SK-N-SH treated with all-trans-retinoic acid at 6 μM for 48 hours (cell line): ENCODE measurements at regions not wholly inside any gene's neighbourhood (a gene's known extent, or its start where the extent isn't known, plus 50 kb on each side); places are given as distances from the start of the nearest gene placed in this dataset.

ENCODE experiments used
- ATAC-seq: fragments of 200-7000 bp; cut with Tn5 transposase; 3 replicates; pipeline ENCODE4 v1.9.1; 2020; ENCODE audit warnings: mild to moderate bottlenecking, moderate library complexity
- BACH2 ChIP-seq: fragments of 250-450 bp; sonication (Bioruptor Pico); IDR thresholded peaks from 2 replicates; pipeline ENCODE4 v1.9.0; 2021; ENCODE audit warnings: mild to moderate bottlenecking, borderline replicate concordance
- CSDC2 ChIP-seq: fragments of 250-450 bp; sonication (Bioruptor Pico); IDR thresholded peaks from 2 replicates; pipeline ENCODE4 v1.5.0; 2020; ENCODE audit warnings: mild to moderate bottlenecking, moderate library complexity
- ESRRG ChIP-seq: fragments of 250-450 bp; sonication (Bioruptor Pico); IDR thresholded peaks from 2 replicates; pipeline ENCODE4 v1.6.1; 2021; ENCODE audit warnings: mild to moderate bottlenecking
- ISL1 ChIP-seq: fragments of 250-450 bp; sonication (Bioruptor Pico); IDR thresholded peaks from 2 replicates; pipeline ENCODE4 v2.1.2; 2022; ENCODE audit warnings: mild to moderate bottlenecking, moderate library complexity
- OSR1 ChIP-seq: fragments of 250-450 bp; sonication (Bioruptor Pico); IDR thresholded peaks from 2 replicates; pipeline ENCODE4 v1.8.0; 2022; ENCODE audit warnings: moderate library complexity, mild to moderate bottlenecking, inconsistent platforms
- PPARA ChIP-seq: fragments of 250-450 bp; sonication (Bioruptor Pico); IDR thresholded peaks from 2 replicates; pipeline ENCODE4 v1.5.0; 2020; ENCODE audit warnings: mild to moderate bottlenecking, borderline replicate concordance
- RARB ChIP-seq: fragments of 250-450 bp; sonication (Bioruptor Pico); IDR thresholded peaks from 2 replicates; pipeline ENCODE4 v1.8.0; 2021; ENCODE audit warnings: mild to moderate bottlenecking, moderate library complexity
- SNAI2 ChIP-seq: fragments of 250-450 bp; sonication (Bioruptor Pico); IDR thresholded peaks from 2 replicates; pipeline ENCODE4 v1.5.0; 2020; ENCODE audit warnings: mild to moderate bottlenecking, moderate library complexity
- TCF4 ChIP-seq: fragments of 250-450 bp; sonication (Bioruptor Pico); IDR thresholded peaks from 2 replicates; pipeline ENCODE4 v1.8.0; 2021; ENCODE audit warnings: mild to moderate bottlenecking, moderate library complexity, borderline replicate concordance
- TOX ChIP-seq: fragments of 250-450 bp; sonication (Bioruptor Pico); IDR thresholded peaks from 2 replicates; pipeline ENCODE4 v1.8.0; 2021; ENCODE audit warnings: mild to moderate bottlenecking, moderate library complexity, borderline replicate concordance
- ZC3H10 ChIP-seq: fragments of 250-450 bp; sonication (Bioruptor Pico); IDR thresholded peaks from 2 replicates; pipeline ENCODE4 v1.5.1; 2021; ENCODE audit warnings: mild to moderate bottlenecking, moderate library complexity
- ZFP3 ChIP-seq: fragments of 250-450 bp; sonication (Bioruptor Pico); IDR thresholded peaks from 2 replicates; pipeline ENCODE4 v1.5.0; 2020; ENCODE audit warnings: mild to moderate bottlenecking, moderate library complexity
- ZFP30 ChIP-seq: fragments of 450-650 bp; formaldehyde crosslinking; IDR thresholded peaks from 2 replicates; pipeline ENCODE4 v1.5.0; 2022; ENCODE audit warnings: mild to moderate bottlenecking, moderate library complexity
- ZNF565 ChIP-seq: fragments of 450-650 bp; formaldehyde crosslinking; conservative IDR thresholded peaks from 2 replicates; pipeline ENCODE4 v1.5.0; 2020; ENCODE audit warnings: low read depth, mild to moderate bottlenecking, moderate library complexity
- ZNF70 ChIP-seq: fragments of 450-650 bp; formaldehyde crosslinking; IDR thresholded peaks from 2 replicates; pipeline ENCODE4 v1.5.0; 2020; ENCODE audit warnings: mild to moderate bottlenecking, moderate library complexity
- ZNF8 ChIP-seq: fragments of 450-650 bp; formaldehyde crosslinking; IDR thresholded peaks from 2 replicates; pipeline ENCODE4 v1.5.0; 2020; ENCODE audit warnings: mild to moderate bottlenecking, moderate library complexity
- TF ChIP-seq, protein P1 (sequence below): fragments of 250-450 bp; sonication (Bioruptor Pico); IDR thresholded peaks from 2 replicates; pipeline ENCODE4 v1.5.0; 2020; ENCODE audit warnings: mild to moderate bottlenecking, moderate library complexity
- TF ChIP-seq, protein P2 (sequence below): fragments of 250-450 bp; sonication (Bioruptor Pico); IDR thresholded peaks from 2 replicates; pipeline ENCODE4 v1.5.1; 2020; ENCODE audit warnings: low read depth, mild to moderate bottlenecking, moderate library complexity
- TF ChIP-seq, protein P3 (sequence below): fragments of 250-450 bp; sonication (Bioruptor Pico); IDR thresholded peaks from 2 replicates; pipeline ENCODE4 v1.8.0; 2021; ENCODE audit warnings: low read depth, mild to moderate bottlenecking, moderate library complexity, borderline replicate concordance
- TF ChIP-seq, protein P4 (sequence below): fragments of 250-450 bp; sonication (Bioruptor Pico); IDR thresholded peaks from 2 replicates; pipeline ENCODE4 v1.8.0; 2020; ENCODE audit warnings: mild to moderate bottlenecking, moderate library complexity, borderline replicate concordance

DNA sequence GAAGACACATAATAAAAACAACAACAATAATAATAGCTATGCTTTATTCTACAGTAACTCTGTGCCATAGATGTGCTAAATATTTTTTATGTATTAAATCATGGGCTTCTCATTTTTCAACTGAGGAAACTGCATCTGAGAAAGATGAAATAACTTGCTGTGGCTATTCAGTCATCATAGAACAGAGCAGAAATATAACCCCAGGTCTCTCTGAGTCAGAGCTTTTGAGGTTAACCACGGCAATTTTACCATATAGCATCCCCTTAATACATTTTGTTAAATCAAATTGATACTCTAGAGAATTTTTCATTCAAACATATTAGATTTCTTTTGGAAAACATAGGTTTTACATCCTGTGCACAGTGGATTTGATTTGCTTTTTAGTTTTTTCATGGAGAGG is 586.6 kb upstream of the KLHL29 start:
- ATAC-seq = no peak
- no peak for TF ChIP-seq RARB
- no peak for TF ChIP-seq TCF4 (CRISPR knock-in tag)
- TF ChIP-seq ZNF70 = no peak
- TF ChIP-seq BACH2 (CRISPR knock-in tag) = no peak
- TF ChIP-seq PPARA (CRISPR knock-in tag) = no peak
- TF ChIP-seq, protein P1, sequence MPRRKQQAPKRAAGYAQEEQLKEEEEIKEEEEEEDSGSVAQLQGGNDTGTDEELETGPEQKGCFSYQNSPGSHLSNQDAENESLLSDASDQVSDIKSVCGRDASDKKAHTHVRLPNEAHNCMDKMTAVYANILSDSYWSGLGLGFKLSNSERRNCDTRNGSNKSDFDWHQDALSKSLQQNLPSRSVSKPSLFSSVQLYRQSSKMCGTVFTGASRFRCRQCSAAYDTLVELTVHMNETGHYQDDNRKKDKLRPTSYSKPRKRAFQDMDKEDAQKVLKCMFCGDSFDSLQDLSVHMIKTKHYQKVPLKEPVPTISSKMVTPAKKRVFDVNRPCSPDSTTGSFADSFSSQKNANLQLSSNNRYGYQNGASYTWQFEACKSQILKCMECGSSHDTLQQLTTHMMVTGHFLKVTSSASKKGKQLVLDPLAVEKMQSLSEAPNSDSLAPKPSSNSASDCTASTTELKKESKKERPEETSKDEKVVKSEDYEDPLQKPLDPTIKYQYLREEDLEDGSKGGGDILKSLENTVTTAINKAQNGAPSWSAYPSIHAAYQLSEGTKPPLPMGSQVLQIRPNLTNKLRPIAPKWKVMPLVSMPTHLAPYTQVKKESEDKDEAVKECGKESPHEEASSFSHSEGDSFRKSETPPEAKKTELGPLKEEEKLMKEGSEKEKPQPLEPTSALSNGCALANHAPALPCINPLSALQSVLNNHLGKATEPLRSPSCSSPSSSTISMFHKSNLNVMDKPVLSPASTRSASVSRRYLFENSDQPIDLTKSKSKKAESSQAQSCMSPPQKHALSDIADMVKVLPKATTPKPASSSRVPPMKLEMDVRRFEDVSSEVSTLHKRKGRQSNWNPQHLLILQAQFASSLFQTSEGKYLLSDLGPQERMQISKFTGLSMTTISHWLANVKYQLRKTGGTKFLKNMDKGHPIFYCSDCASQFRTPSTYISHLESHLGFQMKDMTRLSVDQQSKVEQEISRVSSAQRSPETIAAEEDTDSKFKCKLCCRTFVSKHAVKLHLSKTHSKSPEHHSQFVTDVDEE (CRISPR knock-in tag) = no peak

DNA sequence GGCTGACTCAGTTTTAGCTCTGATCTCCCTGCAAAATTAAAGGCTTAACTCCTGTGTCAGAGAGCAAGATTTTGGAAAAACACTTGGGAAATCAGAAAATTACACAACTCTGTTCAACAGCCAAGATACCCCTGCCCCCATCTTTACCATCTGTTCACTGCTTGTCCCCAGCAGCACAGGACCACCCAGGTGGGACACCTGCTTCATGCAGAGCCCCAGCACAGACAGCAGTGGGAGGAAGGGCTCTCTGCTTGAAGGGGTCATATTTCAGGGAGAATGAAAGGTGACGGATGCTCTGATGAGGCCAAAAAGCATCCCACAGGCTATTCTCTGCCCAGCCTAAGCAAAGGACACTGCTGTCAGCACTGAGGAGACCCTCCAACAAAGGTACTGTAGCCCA is 584.6 kb upstream of the KLHL29 start:
- TF ChIP-seq BACH2 (CRISPR knock-in tag) (no peak), ZC3H10 (CRISPR knock-in tag) (no peak), TOX (CRISPR knock-in tag) (no peak)
- ATAC-seq = no peak

DNA sequence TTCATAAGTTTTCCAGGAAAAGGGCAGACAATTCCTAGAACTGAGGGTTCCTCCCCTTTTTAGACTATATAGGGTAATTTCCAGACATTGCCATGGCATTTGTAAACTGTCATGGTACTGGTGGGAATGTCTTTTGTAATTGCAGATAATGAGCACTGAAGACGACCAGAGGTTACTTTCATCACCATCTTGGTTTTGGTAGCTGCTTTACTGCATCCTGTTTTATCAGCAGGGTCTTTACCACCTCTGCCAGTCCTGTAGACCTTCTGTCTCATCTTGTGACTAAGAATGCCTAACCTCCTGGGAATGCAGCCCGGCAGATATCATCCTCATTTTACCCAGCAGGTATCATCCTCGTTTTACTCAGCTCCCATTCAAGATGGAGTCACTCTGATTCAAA is 583.9 kb upstream of the KLHL29 start:
- no peak for ATAC-seq
- TF ChIP-seq ZFP30 (CRISPR knock-in tag) (no peak), ZC3H10 (CRISPR knock-in tag) (no peak), SNAI2 (CRISPR knock-in tag) (no peak), ESRRG (CRISPR knock-in tag) (no peak), ZFP3 (CRISPR knock-in tag) (no peak), RARB (no peak), TOX (CRISPR knock-in tag) (no peak), ZNF8 (CRISPR knock-in tag) (no peak), ZNF565 (CRISPR knock-in tag) (no peak), CSDC2 (CRISPR knock-in tag) (no peak), OSR1 (CRISPR knock-in tag) (no peak), TCF4 (CRISPR knock-in tag) (no peak), ZNF70 (no peak), PPARA (CRISPR knock-in tag) (no peak), ISL1 (CRISPR knock-in tag) (no peak)
- TF ChIP-seq, protein P1 (CRISPR knock-in tag) = no peak
- TF ChIP-seq, protein P2, sequence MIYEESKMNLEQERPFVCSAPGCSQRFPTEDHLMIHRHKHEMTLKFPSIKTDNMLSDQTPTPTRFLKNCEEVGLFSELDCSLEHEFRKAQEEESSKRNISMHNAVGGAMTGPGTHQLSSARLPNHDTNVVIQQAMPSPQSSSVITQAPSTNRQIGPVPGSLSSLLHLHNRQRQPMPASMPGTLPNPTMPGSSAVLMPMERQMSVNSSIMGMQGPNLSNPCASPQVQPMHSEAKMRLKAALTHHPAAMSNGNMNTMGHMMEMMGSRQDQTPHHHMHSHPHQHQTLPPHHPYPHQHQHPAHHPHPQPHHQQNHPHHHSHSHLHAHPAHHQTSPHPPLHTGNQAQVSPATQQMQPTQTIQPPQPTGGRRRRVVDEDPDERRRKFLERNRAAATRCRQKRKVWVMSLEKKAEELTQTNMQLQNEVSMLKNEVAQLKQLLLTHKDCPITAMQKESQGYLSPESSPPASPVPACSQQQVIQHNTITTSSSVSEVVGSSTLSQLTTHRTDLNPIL (CRISPR knock-in tag) = no peak
- TF ChIP-seq, protein P3, sequence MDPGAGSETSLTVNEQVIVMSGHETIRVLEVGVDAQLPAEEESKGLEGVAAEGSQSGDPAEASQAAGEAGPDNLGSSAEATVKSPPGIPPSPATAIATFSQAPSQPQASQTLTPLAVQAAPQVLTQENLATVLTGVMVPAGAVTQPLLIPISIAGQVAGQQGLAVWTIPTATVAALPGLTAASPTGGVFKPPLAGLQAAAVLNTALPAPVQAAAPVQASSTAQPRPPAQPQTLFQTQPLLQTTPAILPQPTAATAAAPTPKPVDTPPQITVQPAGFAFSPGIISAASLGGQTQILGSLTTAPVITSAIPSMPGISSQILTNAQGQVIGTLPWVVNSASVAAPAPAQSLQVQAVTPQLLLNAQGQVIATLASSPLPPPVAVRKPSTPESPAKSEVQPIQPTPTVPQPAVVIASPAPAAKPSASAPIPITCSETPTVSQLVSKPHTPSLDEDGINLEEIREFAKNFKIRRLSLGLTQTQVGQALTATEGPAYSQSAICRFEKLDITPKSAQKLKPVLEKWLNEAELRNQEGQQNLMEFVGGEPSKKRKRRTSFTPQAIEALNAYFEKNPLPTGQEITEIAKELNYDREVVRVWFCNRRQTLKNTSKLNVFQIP (CRISPR knock-in tag) = no peak
- TF ChIP-seq, protein P4, sequence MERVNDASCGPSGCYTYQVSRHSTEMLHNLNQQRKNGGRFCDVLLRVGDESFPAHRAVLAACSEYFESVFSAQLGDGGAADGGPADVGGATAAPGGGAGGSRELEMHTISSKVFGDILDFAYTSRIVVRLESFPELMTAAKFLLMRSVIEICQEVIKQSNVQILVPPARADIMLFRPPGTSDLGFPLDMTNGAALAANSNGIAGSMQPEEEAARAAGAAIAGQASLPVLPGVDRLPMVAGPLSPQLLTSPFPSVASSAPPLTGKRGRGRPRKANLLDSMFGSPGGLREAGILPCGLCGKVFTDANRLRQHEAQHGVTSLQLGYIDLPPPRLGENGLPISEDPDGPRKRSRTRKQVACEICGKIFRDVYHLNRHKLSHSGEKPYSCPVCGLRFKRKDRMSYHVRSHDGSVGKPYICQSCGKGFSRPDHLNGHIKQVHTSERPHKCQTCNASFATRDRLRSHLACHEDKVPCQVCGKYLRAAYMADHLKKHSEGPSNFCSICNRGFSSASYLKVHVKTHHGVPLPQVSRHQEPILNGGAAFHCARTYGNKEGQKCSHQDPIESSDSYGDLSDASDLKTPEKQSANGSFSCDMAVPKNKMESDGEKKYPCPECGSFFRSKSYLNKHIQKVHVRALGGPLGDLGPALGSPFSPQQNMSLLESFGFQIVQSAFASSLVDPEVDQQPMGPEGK (CRISPR knock-in tag) = no peak
